Common myeloid progenitor, CD34-positive (primary cell): ENCODE measurements at regions not wholly inside any gene's neighbourhood (a gene's known extent, or its start where the extent isn't known, plus 50 kb on each side); places are given as distances from the start of the nearest gene placed in this dataset.
A peak's percentile ranks its signal among the peaks of the same experiment; 100 is the strongest.

Source experiments
- CTCF ChIA-PET: fragments of 350-600 bp; sonication (Branson Sonifier 250); formaldehyde crosslinking; loops from one replicate; lab custom pipeline; 2021; ENCODE audit warnings: antibody characterized with exemption; lab: Charles Lee
- POLR2A ChIA-PET: fragments of 350-600 bp; sonication (Branson Sonifier 250); formaldehyde crosslinking; loops from one replicate; lab custom pipeline; 2021; ENCODE audit warnings: antibody characterized with exemption; lab: Charles Lee
- DNase-seq, 3 donors: peaks; one replicate each; pipeline versions ENCODE4 v3.0.0 to v3.0.0-alpha.2; 2013
- H3K27ac ChIP-seq, 2 experiments: 1 replicate in 1 of 2; 2 replicates in 1 of 2; pipeline ENCODE4 v1.7.0; 2013; ENCODE audit warnings: inconsistent platforms in 2 of 2, low read length in 2 of 2, mild to moderate bottlenecking in 2 of 2, low read depth in 1 of 2, moderate library complexity in 1 of 2; ENCODE audit not compliant: severe bottlenecking in 2 of 2, insufficient read depth in 1 of 2, poor library complexity in 1 of 2
- H3K27me3 ChIP-seq, 5 experiments: replicated peaks in 2 of 5; 1 replicate in 3 of 5; 2 replicates in 2 of 5; pipeline versions ENCODE4 v1.6.1 to v1.7.0; 2013; ENCODE audit warnings: low read length in 4 of 5, mild to moderate bottlenecking in 2 of 5, moderate library complexity in 2 of 5, inconsistent platforms in 1 of 5; ENCODE audit not compliant: insufficient read depth in 5 of 5, control insufficient read depth in 4 of 5
- H3K36me3 ChIP-seq, 4 experiments: 1 replicate in 2 of 4; 2 replicates in 2 of 4; pipeline versions ENCODE4 v1.6.1 to v1.7.0; 2013; ENCODE audit warnings: low read length in 3 of 4, control low read depth in 1 of 4, mild to moderate bottlenecking in 1 of 4; ENCODE audit not compliant: control insufficient read depth in 4 of 4, insufficient read depth in 4 of 4
- H3K4me1 ChIP-seq, 4 experiments: 1 replicate in 3 of 4; 2 replicates in 1 of 4; pipeline versions ENCODE4 v1.6.1 to v1.7.1; 2013; ENCODE audit warnings: low read length in 3 of 4, mild to moderate bottlenecking in 3 of 4, control low read depth in 1 of 4, inconsistent platforms in 1 of 4, moderate library complexity in 1 of 4; ENCODE audit not compliant: control insufficient read depth in 4 of 4, insufficient read depth in 4 of 4; ENCODE audit errors: control extremely low read depth in 1 of 4
- H3K4me3 ChIP-seq, 7 experiments: 1 replicate in 4 of 7; 2 replicates in 3 of 7; pipeline versions ENCODE4 v1.5.1 to v1.7.0; 2013; ENCODE audit warnings: mild to moderate bottlenecking in 7 of 7, low read length in 6 of 7, moderate library complexity in 6 of 7, inconsistent platforms in 2 of 7, low read depth in 2 of 7, control low read depth in 1 of 7; ENCODE audit not compliant: insufficient read depth in 4 of 7, control insufficient read depth in 1 of 7; ENCODE audit errors: extremely low read depth in 1 of 7
- H3K9me3 ChIP-seq, 5 experiments: 1 replicate in 4 of 5; 2 replicates in 1 of 5; pipeline versions ENCODE4 v1.6.1 to v1.7.1; 2013; ENCODE audit warnings: low read length in 4 of 5, mild to moderate bottlenecking in 2 of 5, inconsistent platforms in 1 of 5, low read depth in 1 of 5, moderate library complexity in 1 of 5; ENCODE audit not compliant: control insufficient read depth in 4 of 5, insufficient read depth in 2 of 5; ENCODE audit errors: control extremely low read depth in 1 of 5
- WGBS: methylation state at CpG from one replicate; pipeline ENCODE4 v1.1.5; 2013; ENCODE audit not compliant: insufficient coverage; 5-methylcytosine and 5-hydroxymethylcytosine counted together

DNA sequence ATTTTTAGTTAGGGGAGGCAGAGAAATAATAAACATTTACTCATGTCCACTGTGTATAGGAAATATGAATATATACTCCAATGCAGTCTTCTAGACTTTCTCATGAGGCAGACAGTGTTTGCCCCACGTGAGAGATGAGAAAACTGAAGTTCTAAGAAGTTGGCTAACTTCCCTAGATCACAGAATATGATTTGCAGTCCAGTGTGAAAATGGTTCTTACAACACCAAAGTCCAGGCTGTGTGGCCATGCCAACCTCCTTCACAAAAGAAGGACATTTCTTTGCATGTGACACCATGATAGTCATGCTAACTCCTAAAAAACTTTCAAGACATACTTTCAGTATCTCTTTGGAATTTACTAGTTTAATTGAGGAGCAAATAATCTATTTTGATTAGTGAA is 143.7 kb downstream of the IRS1 start:
- H3K4me1 ChIP-seq, result no peaks in the 10 kb centered on the region
- POLR2A ChIA-PET, result no interaction called here
- peak in 1 of 3 donors; percentile 6 for DNase-seq
- no peaks in the 10 kb centered on the region for H3K36me3 ChIP-seq
- peaks cover 4 to 95% (median 36%) of the 10 kb centered on the region in 5 experiments for H3K27me3 ChIP-seq
- WGBS, result 0% methylated on average over 1 of the region's 1 CpG
- CTCF ChIA-PET, result interaction anchor here (1.2 kb wide), 1 partner anchor 20 kb away, joined by 4 read pairs; no protein-coding TSS in a partner anchor
- H3K27ac ChIP-seq, result no peak overlapping the region
- no peak overlapping the region for H3K4me3 ChIP-seq
- H3K9me3 ChIP-seq, result peaks cover 0 to 9% (median 0%) of the 10 kb centered on the region in 5 experiments

DNA sequence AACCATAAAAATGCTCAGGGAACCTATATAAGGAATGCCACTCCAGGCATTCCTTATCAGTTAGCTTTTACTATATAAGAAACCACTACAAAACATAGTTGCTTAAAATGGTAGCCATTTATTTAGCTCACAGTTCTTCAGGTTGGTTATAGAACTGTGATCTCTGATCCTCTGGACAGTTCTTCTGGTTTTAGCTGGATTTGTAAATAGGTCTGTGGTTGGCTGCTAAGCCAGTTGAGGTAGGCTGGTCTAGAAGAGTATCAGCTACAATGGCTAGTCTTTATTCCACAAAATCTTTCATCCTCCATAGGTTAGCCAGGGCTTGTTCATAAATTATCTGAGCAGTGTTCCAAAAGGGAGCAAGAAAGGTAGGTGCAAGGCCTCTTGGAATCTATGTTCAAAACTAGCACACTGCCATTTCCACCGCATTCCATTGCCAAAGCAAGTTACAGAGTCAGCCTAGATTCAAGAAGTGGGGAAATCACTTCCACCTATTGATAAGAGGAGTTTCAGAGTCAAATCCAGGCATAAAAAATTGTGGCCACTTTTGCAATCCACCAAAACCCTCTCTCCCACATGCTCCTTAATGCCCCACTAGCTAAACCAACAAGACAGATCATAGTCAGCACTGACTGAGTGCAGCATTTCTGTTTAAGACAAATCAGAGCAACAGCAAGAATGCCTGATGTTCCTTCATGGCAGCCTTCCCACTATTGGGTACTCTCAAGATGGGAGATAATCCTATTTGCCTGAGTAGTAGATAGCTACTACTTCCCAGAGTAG is 146.4 kb downstream of the IRS1 start:
- ChIA-PET CTCF (interaction anchor here (0.7 kb wide), 1 partner anchor 314 kb away, joined by 3 read pairs; no protein-coding TSS in a partner anchor), POLR2A (no interaction called here)
- Histone ChIP-seq H3K27ac (no peak overlapping the region), H3K4me1 (peaks cover 0 to 9% (median 5%) of the 10 kb centered on the region in 4 experiments), H3K27me3 (peaks cover 0 to 94% (median 32%) of the 10 kb centered on the region in 5 experiments), H3K4me3 (no peak overlapping the region), H3K9me3 (peaks cover 0 to 12% (median 5%) of the 10 kb centered on the region in 5 experiments), H3K36me3 (no peaks in the 10 kb centered on the region)
- DNase-seq, result no peak
- WGBS, result 86% methylated on average over 1 of the region's 1 CpG

DNA sequence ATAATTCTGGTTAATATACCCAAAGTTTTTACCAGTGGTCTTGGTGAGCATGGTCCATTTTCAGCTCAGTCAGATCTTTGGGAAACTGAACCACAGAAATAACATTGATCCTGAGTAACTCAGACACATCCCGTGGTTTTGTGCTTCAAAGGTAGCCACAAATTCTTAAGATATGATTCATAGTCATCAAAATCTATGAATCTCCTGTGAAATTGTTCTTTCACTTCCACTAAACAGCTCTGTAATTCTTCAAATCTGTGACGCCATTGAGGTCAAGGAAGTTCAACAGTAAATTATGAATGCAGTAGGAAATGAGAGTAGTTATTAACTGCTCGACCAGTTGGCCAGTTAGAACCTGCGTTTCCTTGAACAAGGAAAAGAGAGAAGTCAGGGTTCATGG is 147.3 kb downstream of the IRS1 start:
- Histone ChIP-seq H3K27me3 (peaks cover 0 to 92% (median 32%) of the 10 kb centered on the region in 5 experiments), H3K4me3 (no peak overlapping the region), H3K4me1 (peaks cover 0 to 9% (median 5%) of the 10 kb centered on the region in 4 experiments), H3K27ac (no peak overlapping the region), H3K9me3 (peaks cover 0 to 12% (median 5%) of the 10 kb centered on the region in 5 experiments), H3K36me3 (no peaks in the 10 kb centered on the region)
- ChIA-PET CTCF (no interaction called here), POLR2A (no interaction called here)
- WGBS, result 0% methylated on average over 2 of the region's 4 CpGs
- no peak for DNase-seq

DNA sequence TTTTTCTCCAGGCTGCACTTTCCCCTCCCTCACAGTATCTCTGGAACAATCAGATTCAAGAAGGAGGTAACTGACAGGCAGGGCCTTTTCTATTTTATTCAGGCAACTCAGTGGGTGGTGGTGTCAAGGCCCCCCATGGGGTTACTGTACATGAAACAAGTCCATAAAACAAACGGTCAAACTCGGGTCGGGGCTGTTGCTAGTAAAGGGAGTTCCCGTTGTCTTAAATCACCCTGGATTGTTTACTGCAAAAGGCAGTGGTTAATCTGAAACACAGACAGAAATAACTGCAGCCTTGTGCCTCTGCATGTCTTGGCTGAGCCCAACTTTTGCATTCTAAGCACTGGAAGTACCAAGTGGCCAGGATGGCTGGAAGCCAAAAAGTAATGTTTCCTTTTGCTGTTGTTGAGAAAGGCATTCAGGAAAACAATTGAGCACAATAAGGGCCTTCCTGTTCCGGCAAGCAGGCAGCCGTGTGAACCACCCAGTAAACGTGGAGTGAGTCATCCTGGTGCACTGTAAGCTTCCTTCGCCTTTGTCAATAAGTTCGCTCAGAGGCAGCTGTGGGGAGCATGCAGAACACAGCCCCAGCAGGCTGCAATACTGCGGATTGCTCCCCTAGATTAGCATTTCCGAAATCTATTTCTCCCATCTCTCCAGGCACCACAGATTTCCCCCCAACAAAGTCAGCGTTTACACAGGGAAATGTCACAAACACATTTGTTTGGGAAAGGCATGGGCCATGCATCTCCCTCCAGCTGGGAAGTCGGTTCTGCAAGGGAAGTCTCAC is 149.6 kb downstream of the IRS1 start:
- CTCF ChIA-PET, result interaction anchor here (1.4 kb wide), 1 partner anchor 21 kb away, joined by 3 read pairs; no protein-coding TSS in a partner anchor
- no peaks in the 10 kb centered on the region for H3K36me3 ChIP-seq
- H3K9me3 ChIP-seq, result peaks cover 0 to 12% (median 5%) of the 10 kb centered on the region in 5 experiments
- 7% methylated on average over 13 of the region's 13 CpGs for WGBS
- H3K4me1 ChIP-seq, result peaks cover 0 to 9% (median 5%) of the 10 kb centered on the region in 4 experiments
- H3K27me3 ChIP-seq, result peaks cover 0 to 94% (median 33%) of the 10 kb centered on the region in 5 experiments
- H3K4me3 ChIP-seq, result no peak overlapping the region
- no peak overlapping the region for H3K27ac ChIP-seq
- peak; percentile 83 to 93 (median 92) for DNase-seq
- POLR2A ChIA-PET, result interaction anchor here (0.7 kb wide), 1 partner anchor 983 kb away, joined by 3 read pairs; no protein-coding TSS in a partner anchor

DNA sequence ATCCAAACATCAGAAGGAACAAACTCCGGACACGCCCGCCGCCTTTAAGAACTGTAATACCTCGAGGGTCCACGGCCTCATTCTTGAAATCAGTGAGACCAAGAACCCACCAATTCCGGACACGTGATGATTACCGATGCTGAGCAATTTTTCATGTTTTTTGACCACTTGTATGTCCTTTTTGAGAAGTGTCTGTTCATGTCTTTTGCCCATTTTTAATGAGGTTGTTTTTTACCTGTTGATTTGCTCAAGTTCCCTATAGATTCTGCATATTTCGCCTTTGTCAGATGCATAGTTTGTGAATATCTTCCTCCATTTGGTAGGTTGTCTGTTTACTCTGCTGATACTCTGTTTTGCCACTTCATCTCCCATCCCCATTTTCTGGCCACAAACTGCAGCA is 150.4 kb downstream of the IRS1 start:
- Histone ChIP-seq H3K27me3 (peaks cover 0 to 91% (median 31%) of the 10 kb centered on the region in 5 experiments), H3K27ac (no peak overlapping the region), H3K4me3 (no peak overlapping the region), H3K36me3 (no peaks in the 10 kb centered on the region), H3K4me1 (peaks cover 0 to 9% (median 5%) of the 10 kb centered on the region in 4 experiments), H3K9me3 (peaks cover 0 to 10% (median 5%) of the 10 kb centered on the region in 5 experiments)
- ChIA-PET POLR2A (no interaction called here), CTCF (no interaction called here)
- 97% methylated on average over 10 of the region's 10 CpGs for WGBS
- no peak for DNase-seq

DNA sequence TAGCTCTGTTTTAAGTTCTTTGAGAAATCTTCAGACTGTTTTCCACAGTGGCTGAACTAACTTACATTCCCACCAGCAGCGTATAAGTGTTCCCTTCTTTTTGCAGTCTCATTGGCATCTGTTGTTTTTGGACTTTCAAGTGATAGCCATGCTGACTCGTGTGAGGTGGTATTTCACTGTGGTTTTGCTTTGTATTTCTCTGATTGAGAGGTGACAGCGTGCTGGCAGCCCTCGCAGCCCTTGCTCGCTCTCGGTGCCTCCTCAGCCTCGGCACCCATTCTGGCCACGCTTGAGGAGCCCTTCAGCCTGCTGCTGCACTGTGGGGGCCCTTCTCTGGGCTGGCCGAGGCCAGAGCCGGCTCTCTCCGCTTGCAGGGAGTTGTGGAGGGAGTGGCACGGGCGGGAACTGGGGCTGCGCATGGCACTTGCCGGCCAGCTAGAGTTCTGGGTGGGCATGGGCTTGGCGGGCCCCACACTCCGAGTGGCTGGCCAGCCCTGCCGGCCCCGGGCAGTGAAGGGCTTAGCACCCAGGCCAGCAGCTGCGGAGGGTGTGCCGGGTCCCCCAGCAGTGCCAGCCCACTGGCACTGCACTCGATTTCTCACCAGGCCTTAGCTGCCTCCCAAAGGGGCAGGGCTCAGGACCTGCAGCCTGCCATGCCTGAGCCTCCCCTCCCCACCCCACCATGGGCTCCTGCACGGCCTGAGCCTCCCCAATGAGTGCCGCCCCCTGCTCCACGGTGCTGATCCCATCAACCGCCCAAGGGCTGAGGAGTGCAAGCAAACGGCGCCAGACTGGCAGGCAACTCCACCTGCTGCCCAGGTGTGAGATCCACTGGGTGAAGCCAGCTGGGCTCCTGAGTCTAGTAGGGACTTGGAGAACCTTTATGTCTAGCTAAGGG is 151.8 kb downstream of the IRS1 start:
- CTCF ChIA-PET, result interaction anchor here (1.0 kb wide), 1 partner anchor 155 kb away, joined by 3 read pairs; no protein-coding TSS in a partner anchor
- Histone ChIP-seq H3K27me3 (peaks cover 0 to 90% (median 29%) of the 10 kb centered on the region in 5 experiments), H3K4me1 (peaks cover 0 to 9% (median 5%) of the 10 kb centered on the region in 4 experiments), H3K36me3 (no peaks in the 10 kb centered on the region), H3K9me3 (peaks cover 0 to 10% (median 5%) of the 10 kb centered on the region in 5 experiments), H3K4me3 (no peak overlapping the region), H3K27ac (no peak overlapping the region)
- WGBS, result 95% methylated on average over 17 of the region's 28 CpGs
- no peak for DNase-seq
- POLR2A ChIA-PET, result no interaction called here
